ENCODE measurements at regions not wholly inside any gene's neighbourhood (a gene's known extent, or its start where the extent isn't known, plus 50 kb on each side); places are given as distances from the start of the nearest gene placed in this dataset.

GRCh38 chr22:49331878-49332277, 495.8 kb downstream of the BRD1 start:
- no peak overlapping the region for H3K27ac ChIP-seq (ENCODE audit: low read depth)
- H3K27me3 ChIP-seq (ENCODE audit: insufficient read depth) = no peaks in the 10 kb centered on the region
- Mint-ChIP-seq H3K4me1 (peaks cover 7% of the 10 kb centered on the region), H3K9me3 (peaks cover 4% of the 10 kb centered on the region; the same call in 2 of the 3 replicates), H3K27me3 (ENCODE audit: insufficient read depth, low read depth, poor library complexity) (peaks cover 7% of the 10 kb centered on the region), H3K27ac (no peak overlapping the region), H3K4me3 (no peak overlapping the region), H3K36me3 (ENCODE audit: low read depth) (no peaks in the 10 kb centered on the region)
- ATAC-seq (no peak), DNase-seq (ENCODE audit: low spot score) (no peak)
- no peaks in the 10 kb centered on the region for H3K36me3 ChIP-seq (ENCODE audit: insufficient read depth)
- no peaks in the 10 kb centered on the region for H3K79me2 ChIP-seq (replicated peaks; ENCODE audit: insufficient read depth)
- H4K20me1 ChIP-seq (replicated peaks; ENCODE audit: insufficient read depth) = no peaks in the 10 kb centered on the region
- no peaks in the 10 kb centered on the region for H3F3A ChIP-seq (replicated peaks; ENCODE audit: low read depth)
- no peaks in the 10 kb centered on the region for H3K9me2 ChIP-seq (ENCODE audit: insufficient read depth)
- no peak overlapping the region for H3K4me3 ChIP-seq
- no peak overlapping the region for H2AFZ ChIP-seq
- no peak overlapping the region for H3K4me2 ChIP-seq
- no peaks in the 10 kb centered on the region for H3K4me1 ChIP-seq (ENCODE audit: insufficient read depth)
- TF ChIP-seq POLR2AphosphoS5 (IDR thresholded peaks at IDR 0.05; ENCODE audit: low read depth) = no peak
- TF ChIP-seq ZNF114 (CRISPR knock-in tag; IDR thresholded peaks at IDR 0.05) = no peak
- TF ChIP-seq EZH2 (IDR thresholded peaks at IDR 0.05; ENCODE audit: low read depth, unreplicated experiment) = no peak
- TF ChIP-seq, protein P1, sequence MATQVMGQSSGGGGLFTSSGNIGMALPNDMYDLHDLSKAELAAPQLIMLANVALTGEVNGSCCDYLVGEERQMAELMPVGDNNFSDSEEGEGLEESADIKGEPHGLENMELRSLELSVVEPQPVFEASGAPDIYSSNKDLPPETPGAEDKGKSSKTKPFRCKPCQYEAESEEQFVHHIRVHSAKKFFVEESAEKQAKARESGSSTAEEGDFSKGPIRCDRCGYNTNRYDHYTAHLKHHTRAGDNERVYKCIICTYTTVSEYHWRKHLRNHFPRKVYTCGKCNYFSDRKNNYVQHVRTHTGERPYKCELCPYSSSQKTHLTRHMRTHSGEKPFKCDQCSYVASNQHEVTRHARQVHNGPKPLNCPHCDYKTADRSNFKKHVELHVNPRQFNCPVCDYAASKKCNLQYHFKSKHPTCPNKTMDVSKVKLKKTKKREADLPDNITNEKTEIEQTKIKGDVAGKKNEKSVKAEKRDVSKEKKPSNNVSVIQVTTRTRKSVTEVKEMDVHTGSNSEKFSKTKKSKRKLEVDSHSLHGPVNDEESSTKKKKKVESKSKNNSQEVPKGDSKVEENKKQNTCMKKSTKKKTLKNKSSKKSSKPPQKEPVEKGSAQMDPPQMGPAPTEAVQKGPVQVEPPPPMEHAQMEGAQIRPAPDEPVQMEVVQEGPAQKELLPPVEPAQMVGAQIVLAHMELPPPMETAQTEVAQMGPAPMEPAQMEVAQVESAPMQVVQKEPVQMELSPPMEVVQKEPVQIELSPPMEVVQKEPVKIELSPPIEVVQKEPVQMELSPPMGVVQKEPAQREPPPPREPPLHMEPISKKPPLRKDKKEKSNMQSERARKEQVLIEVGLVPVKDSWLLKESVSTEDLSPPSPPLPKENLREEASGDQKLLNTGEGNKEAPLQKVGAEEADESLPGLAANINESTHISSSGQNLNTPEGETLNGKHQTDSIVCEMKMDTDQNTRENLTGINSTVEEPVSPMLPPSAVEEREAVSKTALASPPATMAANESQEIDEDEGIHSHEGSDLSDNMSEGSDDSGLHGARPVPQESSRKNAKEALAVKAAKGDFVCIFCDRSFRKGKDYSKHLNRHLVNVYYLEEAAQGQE (IDR thresholded peaks at IDR 0.05; ENCODE audit: unreplicated experiment) = no peak
- no peak for TF ChIP-seq CREB1 (CRISPR knock-in tag; IDR thresholded peaks at IDR 0.05; ENCODE audit: low read depth)
- no peak for TF ChIP-seq STAT1 (IDR thresholded peaks at IDR 0.05; ENCODE audit: unreplicated experiment)
- TF ChIP-seq ETS1 (IDR thresholded peaks at IDR 0.05) = no peak
- TF ChIP-seq, protein P2, sequence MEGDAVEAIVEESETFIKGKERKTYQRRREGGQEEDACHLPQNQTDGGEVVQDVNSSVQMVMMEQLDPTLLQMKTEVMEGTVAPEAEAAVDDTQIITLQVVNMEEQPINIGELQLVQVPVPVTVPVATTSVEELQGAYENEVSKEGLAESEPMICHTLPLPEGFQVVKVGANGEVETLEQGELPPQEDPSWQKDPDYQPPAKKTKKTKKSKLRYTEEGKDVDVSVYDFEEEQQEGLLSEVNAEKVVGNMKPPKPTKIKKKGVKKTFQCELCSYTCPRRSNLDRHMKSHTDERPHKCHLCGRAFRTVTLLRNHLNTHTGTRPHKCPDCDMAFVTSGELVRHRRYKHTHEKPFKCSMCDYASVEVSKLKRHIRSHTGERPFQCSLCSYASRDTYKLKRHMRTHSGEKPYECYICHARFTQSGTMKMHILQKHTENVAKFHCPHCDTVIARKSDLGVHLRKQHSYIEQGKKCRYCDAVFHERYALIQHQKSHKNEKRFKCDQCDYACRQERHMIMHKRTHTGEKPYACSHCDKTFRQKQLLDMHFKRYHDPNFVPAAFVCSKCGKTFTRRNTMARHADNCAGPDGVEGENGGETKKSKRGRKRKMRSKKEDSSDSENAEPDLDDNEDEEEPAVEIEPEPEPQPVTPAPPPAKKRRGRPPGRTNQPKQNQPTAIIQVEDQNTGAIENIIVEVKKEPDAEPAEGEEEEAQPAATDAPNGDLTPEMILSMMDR (conservative IDR thresholded peaks at IDR 0.05; ENCODE audit: low read depth in 2 of 2) = no peak
- no peak for TF ChIP-seq EZH2phosphoT487 (IDR thresholded peaks at IDR 0.05; ENCODE audit: unreplicated experiment)

DNA sequence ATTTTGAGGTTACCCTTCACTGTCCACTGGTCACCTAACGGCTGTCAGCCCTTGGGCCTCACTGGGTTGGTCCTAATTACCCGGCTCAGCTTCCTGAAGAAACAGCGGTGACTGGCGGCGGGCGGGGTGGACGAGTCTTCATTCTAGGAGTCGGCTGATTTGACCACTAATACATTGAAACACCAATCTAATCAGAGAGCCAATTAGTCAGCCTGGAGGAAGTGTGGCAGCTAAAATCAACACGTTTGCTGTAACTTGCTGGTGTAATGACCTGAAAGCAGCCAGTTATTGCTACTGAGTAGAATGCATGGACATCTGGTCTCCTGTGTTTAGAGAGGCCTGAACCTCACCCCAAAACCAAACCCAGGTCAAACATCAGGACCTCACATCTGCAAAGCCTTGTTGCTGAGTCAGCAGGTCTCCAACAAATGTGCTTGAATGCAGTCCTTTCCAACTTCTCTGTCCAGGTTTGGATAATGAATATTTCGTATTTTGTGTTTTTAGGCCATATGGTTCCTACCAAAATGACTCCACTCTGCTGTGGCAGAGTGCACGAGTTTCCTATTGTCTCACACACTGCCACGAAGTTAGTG, 496.4 kb downstream of the BRD1 start:
- peaks cover 7% of the 10 kb centered on the region for H3K27me3 Mint-ChIP-seq (ENCODE audit: insufficient read depth, low read depth, poor library complexity)
- no peak overlapping the region for H2AFZ ChIP-seq
- no peaks in the 10 kb centered on the region for H3K79me2 ChIP-seq (replicated peaks; ENCODE audit: insufficient read depth)
- no peak overlapping the region for H3K27ac Mint-ChIP-seq
- ATAC-seq = no peak
- H3K36me3 ChIP-seq (ENCODE audit: insufficient read depth) = no peaks in the 10 kb centered on the region
- H3F3A ChIP-seq (replicated peaks; ENCODE audit: low read depth) = no peaks in the 10 kb centered on the region
- H3K4me3 ChIP-seq = no peak overlapping the region
- no peak for DNase-seq (ENCODE audit: low spot score)
- H3K9me2 ChIP-seq (ENCODE audit: insufficient read depth) = no peaks in the 10 kb centered on the region
- H3K4me2 ChIP-seq = no peak overlapping the region
- no peaks in the 10 kb centered on the region for H3K36me3 Mint-ChIP-seq (ENCODE audit: low read depth)
- no peak overlapping the region for H3K27ac ChIP-seq (ENCODE audit: low read depth)
- H3K27me3 ChIP-seq (ENCODE audit: insufficient read depth) = no peaks in the 10 kb centered on the region
- H3K4me3 Mint-ChIP-seq = no peak overlapping the region
- H3K4me1 ChIP-seq (ENCODE audit: insufficient read depth) = no peaks in the 10 kb centered on the region
- H3K4me1 Mint-ChIP-seq = peaks cover 7% of the 10 kb centered on the region
- H4K20me1 ChIP-seq (replicated peaks; ENCODE audit: insufficient read depth) = no peaks in the 10 kb centered on the region
- peaks cover 4% of the 10 kb centered on the region; the same call in 2 of the 3 replicates for H3K9me3 Mint-ChIP-seq
- TF ChIP-seq STAT1 (IDR thresholded peaks at IDR 0.05; ENCODE audit: unreplicated experiment) (no peak), EZH2 (IDR thresholded peaks at IDR 0.05; ENCODE audit: low read depth, unreplicated experiment) (no peak)

Measured in GM23338 (cell line).